ENCODE measurements at regions not wholly inside any gene's neighbourhood (a gene's known extent, or its start where the extent isn't known, plus 50 kb on each side); places are given as distances from the start of the nearest gene placed in this dataset.

DNA sequence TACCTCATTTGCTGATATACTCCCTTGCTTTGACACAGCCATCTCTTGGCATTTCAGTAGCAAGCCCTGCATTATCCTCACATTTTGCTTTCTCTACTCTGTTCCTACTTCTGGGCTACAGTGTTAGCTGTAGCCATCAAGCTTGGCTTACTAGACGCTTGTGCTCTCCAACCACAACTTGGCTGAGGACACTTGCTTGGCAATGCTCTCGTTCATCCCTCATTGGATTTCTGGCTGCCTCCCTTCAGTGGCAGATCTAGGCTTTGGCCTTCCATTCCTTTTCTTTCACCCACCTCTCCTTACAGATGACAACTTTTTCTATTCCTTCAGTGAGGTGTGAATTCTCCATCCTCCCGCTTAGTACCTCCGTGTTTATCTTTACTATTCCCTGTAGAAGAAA, 428.7 kb upstream of the LRRC7 start:
- TF ChIP-seq POLR2AphosphoS5 (IDR thresholded peaks at IDR 0.05; ENCODE audit: low read depth, low read length) = no peak
- no peak for TF ChIP-seq POLR2A (IDR thresholded peaks at IDR 0.05; ENCODE audit: low read depth, low read length)
- TF ChIP-seq TAF1 (IDR thresholded peaks at IDR 0.05; ENCODE audit: borderline replicate concordance, low read depth, low read length) = no peak
- no peak for FAIRE-seq
- DNase-seq (ENCODE audit: insufficient read length) = no peak

DNA sequence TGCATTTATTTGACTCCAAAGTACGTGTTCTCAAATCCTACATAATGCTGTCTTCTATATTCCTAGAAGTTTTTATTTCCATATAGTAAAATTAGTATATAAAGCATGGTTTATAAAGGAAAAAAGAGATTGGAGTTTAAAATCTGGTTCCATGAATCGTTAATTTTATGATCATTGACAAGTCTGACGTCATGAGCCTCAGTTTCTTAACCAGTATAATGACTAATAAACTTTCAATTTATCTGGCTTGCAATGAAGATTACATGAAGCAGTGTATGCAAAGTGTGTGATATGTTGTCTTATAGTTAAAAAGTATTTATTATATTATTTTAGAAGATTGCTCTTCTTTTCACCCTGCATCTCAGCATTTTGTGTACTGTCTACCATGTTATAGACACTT, 421.4 kb upstream of the LRRC7 start:
- TF ChIP-seq TAF1 (IDR thresholded peaks at IDR 0.05; ENCODE audit: borderline replicate concordance, low read depth, low read length) (no peak), POLR2A (IDR thresholded peaks at IDR 0.05; ENCODE audit: low read depth, low read length) (no peak)
- FAIRE-seq (no peak), DNase-seq (ENCODE audit: insufficient read length) (no peak)

DNA sequence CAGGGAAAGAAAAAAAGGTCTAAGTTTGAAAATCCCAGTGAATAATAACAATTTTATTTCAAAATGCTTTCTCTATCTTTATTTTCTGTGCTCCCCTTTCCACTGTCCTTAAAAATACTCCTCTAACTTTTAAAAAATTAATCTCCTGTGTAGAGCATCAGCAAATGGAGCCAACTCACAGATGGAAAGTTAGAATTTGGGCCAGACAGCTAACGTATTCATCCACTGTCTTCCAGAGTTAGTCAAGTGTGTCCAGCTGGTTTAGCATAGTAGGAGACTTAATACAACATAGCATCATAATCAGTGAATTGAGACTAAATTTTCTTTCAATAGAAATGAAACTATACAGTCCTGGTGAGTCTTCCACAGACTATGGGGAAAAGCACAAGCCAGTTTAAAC, 419.0 kb upstream of the LRRC7 start:
- DNase-seq (ENCODE audit: insufficient read length) (no peak), FAIRE-seq (no peak)
- TF ChIP-seq TAF1 (IDR thresholded peaks at IDR 0.05; ENCODE audit: borderline replicate concordance, low read depth, low read length) = no peak
- no peak for TF ChIP-seq POLR2AphosphoS5 (IDR thresholded peaks at IDR 0.05; ENCODE audit: low read depth, low read length)

DNA sequence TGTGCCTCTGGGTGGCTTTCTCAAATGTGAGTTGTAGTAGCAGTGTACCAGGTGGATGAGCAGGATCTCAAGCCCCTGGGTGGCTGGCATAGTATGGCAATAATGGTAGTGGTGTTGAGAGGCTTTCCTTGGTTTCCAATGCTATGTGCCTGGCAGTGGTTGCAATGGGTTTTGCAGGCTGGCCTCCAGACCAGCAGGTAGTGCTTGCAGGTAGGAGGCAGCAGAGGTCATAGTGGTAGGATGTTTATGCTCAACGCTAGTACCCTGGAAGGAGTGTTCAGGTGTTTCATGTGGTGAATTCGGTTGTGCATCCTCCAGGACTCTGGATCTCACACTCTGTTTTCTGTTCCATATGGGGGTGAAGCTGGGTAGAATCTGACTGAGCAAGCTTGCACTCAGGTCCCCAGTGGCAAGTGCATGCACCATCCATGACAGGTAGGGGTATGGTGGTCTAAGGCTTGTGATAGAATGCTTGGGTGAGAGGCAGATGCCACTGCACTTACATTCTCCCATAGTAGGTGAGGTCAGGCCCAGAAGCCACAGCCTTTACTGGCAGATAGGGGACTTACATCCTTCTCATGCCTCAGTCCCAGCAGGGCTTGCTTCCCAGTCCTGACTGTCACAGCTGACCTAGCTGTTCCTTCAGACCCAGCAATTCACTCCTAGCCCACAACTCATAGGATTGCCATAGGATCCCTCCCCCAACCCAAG, 410.5 kb upstream of the LRRC7 start:
- FAIRE-seq = no peak
- DNase-seq (ENCODE audit: insufficient read length) = no peak
- no peak for TF ChIP-seq POLR2AphosphoS5 (IDR thresholded peaks at IDR 0.05; ENCODE audit: low read depth, low read length)
- TF ChIP-seq TAF1 (IDR thresholded peaks at IDR 0.05; ENCODE audit: borderline replicate concordance, low read depth, low read length) = no peak
- no peak for TF ChIP-seq POLR2A (IDR thresholded peaks at IDR 0.05; ENCODE audit: low read depth, low read length)

DNA sequence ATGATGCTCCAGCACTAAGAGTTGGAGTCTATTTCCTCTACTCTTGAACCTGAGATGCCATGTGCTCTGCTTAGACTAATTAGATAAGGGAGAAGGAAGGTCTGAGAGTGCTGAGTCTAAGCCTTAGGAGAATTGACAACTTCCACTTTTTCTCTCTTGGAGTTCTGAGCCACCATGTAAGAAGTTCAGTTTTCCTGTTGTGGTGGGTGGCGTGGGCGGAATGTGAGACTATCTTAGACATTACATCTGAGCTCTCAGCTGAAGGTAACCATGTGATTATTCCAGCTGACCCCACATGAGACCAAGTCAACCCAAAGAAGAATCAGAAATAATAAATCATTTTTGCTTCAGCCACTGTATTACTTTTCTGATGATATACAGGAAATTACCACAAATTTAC, 404.5 kb upstream of the LRRC7 start:
- DNase-seq (ENCODE audit: insufficient read length) (no peak), FAIRE-seq (no peak)
- TF ChIP-seq TAF1 (IDR thresholded peaks at IDR 0.05; ENCODE audit: borderline replicate concordance, low read depth, low read length) = no peak
- no peak for TF ChIP-seq POLR2AphosphoS5 (IDR thresholded peaks at IDR 0.05; ENCODE audit: low read depth, low read length)
- no peak for TF ChIP-seq POLR2A (IDR thresholded peaks at IDR 0.05; ENCODE audit: low read depth, low read length)

DNA sequence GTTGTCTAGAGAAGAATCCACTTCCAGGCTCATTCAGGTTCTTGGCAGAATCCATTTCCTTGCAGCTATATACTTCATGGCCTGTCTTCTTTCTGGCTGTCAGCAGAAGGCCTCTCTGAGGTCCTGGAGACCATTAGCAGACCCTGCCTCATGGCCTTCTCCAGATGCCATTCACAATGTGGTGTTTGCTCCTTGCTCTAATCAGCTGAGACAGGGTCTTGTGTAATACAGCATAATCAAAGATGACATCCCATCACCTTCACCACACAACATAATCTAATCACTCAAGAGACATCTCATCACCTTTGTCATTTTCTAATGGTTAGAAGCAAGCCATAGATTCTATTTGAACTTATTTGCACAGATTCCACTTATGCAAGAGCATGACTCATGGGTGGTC, 403.9 kb upstream of the LRRC7 start:
- FAIRE-seq (no peak), DNase-seq (ENCODE audit: insufficient read length) (no peak)
- TF ChIP-seq TAF1 (IDR thresholded peaks at IDR 0.05; ENCODE audit: borderline replicate concordance, low read depth, low read length) (no peak), POLR2AphosphoS5 (IDR thresholded peaks at IDR 0.05; ENCODE audit: low read depth, low read length) (no peak), POLR2A (IDR thresholded peaks at IDR 0.05; ENCODE audit: low read depth, low read length) (no peak)

DNA sequence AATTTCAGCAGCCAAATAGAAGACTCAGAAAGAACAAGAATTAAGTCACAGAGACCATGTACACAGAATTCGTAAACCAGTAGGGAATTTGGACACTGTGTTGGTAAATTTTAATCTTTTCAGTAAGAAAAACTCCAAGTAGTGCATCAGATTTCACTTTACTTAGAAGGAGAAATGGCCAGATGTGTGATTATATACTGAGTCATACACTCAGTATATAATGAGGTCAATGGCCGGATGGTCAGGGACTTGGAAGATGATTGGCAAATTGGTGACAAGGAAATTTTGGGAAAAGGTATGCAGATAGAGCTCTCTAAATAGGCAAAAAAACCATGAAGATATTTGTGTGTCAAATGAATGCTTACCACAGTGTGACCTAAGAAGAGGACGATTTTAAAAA, 399.8 kb upstream of the LRRC7 start:
- FAIRE-seq = no peak
- TF ChIP-seq POLR2A (IDR thresholded peaks at IDR 0.05; ENCODE audit: low read depth, low read length) = no peak
- TF ChIP-seq POLR2AphosphoS5 (IDR thresholded peaks at IDR 0.05; ENCODE audit: low read depth, low read length) = no peak
- no peak for TF ChIP-seq TAF1 (IDR thresholded peaks at IDR 0.05; ENCODE audit: borderline replicate concordance, low read depth, low read length)
- no peak for DNase-seq (ENCODE audit: insufficient read length)

DNA sequence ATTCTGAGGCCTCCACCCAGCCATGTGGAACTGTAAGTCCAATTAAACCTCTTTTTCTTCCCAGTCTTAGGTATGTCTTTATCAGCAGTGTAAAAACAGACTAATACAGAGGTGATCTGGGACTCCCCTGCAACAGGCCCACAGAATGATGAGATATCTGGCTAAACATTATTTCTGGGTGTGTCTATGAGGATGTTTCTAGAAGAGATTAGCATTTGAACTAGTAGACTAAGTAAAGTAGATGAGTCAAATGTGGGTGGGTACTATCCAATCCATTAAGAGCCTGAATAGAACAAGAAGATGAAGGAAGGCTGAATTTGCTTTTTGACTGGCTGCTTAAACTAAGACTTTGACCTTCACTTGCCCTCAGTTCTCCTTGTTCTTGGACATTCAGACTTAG, 396.5 kb upstream of the LRRC7 start:
- no peak for FAIRE-seq
- no peak for DNase-seq (ENCODE audit: insufficient read length)
- TF ChIP-seq POLR2A (IDR thresholded peaks at IDR 0.05; ENCODE audit: low read depth, low read length) (no peak), TAF1 (IDR thresholded peaks at IDR 0.05; ENCODE audit: borderline replicate concordance, low read depth, low read length) (no peak), POLR2AphosphoS5 (IDR thresholded peaks at IDR 0.05; ENCODE audit: low read depth, low read length) (no peak)

DNA sequence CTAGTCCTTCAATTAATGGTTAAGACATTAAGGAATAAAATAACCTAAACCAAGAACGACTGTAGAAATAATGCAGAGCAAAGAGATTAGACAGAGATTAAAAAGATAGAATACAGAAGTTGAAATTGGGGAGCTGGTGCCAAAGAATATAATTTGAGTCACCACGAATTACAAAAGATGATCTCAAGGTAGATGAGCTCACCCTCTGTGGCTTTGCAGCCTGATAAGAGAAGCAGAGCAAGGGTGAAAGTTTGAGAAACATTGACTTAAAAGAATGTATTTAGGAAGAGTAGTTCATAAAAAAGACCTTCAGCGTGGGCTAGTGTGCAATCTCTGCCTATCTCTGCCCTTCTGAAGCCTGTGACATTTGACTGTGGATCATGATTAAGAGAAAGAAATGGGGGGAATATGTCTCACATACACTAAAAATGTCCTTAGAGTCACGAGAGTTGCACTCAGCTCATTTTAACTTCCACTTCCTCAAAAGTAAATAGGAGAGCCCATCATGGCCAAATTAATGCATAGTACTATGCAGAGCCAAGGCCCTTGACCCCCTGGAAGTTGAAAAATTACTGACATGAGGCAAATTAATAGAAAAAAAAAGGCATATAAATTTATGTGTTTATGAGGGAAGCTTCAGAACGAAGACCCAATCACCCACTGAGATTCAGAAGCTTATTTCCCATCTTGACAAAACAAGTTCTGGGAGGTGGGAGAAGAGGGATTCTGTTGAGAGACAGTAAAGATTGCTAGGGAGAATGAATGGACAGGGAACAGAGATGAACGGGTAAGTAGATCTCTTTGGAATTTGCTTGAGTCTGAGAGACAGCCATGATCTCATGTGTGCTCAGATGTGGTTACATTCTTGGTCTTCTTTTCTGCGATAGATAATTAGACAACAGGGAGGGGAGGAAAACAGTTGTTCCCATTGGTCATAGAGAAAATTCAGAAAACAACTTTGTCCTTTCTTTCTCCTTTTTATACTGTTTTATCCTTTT, 395.4 kb upstream of the LRRC7 start:
- DNase-seq (ENCODE audit: insufficient read length) = no peak
- TF ChIP-seq POLR2A (IDR thresholded peaks at IDR 0.05; ENCODE audit: low read depth, low read length) (no peak), POLR2AphosphoS5 (IDR thresholded peaks at IDR 0.05; ENCODE audit: low read depth, low read length) (no peak), TAF1 (IDR thresholded peaks at IDR 0.05; ENCODE audit: borderline replicate concordance, low read depth, low read length) (no peak)
- FAIRE-seq = no peak

DNA sequence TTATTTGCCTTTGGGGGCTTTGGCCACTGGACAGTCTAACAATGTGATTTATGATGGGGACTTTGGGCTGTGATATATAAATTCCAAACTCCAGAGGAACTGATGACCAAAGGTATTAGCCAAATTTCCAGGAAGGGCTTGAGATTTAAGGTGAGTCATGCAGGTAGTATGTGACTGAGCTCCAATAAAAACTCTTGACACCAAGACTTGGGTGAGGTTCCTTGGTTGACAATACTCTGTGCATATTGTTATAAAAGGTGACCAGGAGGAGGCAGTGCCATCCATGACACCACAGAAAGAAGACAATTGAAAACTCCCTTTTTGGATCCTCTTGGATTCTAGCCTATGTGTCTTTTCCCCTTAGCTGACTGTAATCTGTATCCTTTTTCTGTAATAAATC, 392.7 kb upstream of the LRRC7 start:
- no peak for TF ChIP-seq POLR2A (IDR thresholded peaks at IDR 0.05; ENCODE audit: low read depth, low read length)
- no peak for TF ChIP-seq TAF1 (IDR thresholded peaks at IDR 0.05; ENCODE audit: borderline replicate concordance, low read depth, low read length)
- no peak for TF ChIP-seq POLR2AphosphoS5 (IDR thresholded peaks at IDR 0.05; ENCODE audit: low read depth, low read length)
- DNase-seq (ENCODE audit: insufficient read length) (no peak), FAIRE-seq (no peak)

DNA sequence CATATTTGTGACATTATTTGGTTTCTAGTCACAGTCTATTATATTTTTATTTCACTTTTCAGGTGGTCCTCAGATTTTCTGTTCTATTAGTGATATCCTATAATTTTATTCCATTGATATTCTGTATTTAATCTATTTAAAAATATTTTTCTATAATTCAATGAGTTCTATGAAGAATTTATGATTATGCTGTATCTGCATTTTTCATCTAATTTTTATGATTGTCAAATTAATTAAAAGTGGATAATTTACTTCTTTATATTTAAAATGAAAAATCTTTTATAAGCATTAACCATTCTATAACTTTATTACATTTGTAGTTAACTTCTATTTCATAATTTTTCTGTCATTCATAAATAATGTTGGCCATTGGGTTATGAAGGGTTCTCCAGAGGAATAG, 387.4 kb upstream of the LRRC7 start:
- no peak for TF ChIP-seq TAF1 (IDR thresholded peaks at IDR 0.05; ENCODE audit: borderline replicate concordance, low read depth, low read length)
- no peak for TF ChIP-seq POLR2A (IDR thresholded peaks at IDR 0.05; ENCODE audit: low read depth, low read length)
- no peak for TF ChIP-seq POLR2AphosphoS5 (IDR thresholded peaks at IDR 0.05; ENCODE audit: low read depth, low read length)
- FAIRE-seq (no peak), DNase-seq (ENCODE audit: insufficient read length) (no peak)

DNA sequence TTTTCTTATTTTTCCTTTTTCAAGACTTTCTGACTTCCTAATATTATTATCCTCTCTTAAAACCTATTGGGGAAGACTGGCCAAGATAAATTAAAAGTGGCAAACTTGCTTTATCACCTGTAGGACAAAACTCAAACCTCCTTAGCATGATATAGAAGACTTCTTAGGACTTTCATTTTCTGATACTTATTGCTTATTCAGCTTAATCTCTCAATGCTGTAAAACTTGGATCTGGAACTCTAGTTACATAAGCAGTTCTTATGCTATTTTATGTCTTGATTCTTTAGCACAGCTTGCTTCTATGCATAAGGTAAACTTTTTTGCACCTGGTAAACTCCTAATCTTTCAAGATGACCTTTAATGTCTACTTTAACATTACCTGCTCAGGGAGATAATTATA, 382.3 kb upstream of the LRRC7 start:
- no peak for FAIRE-seq
- DNase-seq (ENCODE audit: insufficient read length) = no peak
- no peak for TF ChIP-seq POLR2A (IDR thresholded peaks at IDR 0.05; ENCODE audit: low read depth, low read length)
- no peak for TF ChIP-seq TAF1 (IDR thresholded peaks at IDR 0.05; ENCODE audit: borderline replicate concordance, low read depth, low read length)
- TF ChIP-seq POLR2AphosphoS5 (IDR thresholded peaks at IDR 0.05; ENCODE audit: low read depth, low read length) = no peak

Data from GM12892 (cell line).